Endodermal cell (in vitro differentiated cells): ENCODE measurements at regions not wholly inside any gene's neighbourhood (a gene's known extent, or its start where the extent isn't known, plus 50 kb on each side); places are given as distances from the start of the nearest gene placed in this dataset.

Experiments used
- DNase-seq: peaks from one replicate; pipeline ENCODE4 v3.0.0-alpha.2; 2017
- H3K27ac ChIP-seq: 2 replicates; pipeline ENCODE4 v1.5.1; 2013; ENCODE audit warnings: mild to moderate bottlenecking, low read depth, low read length, moderate library complexity
- H3K27me3 ChIP-seq: 2 replicates; pipeline ENCODE4 v1.6.1; 2013; ENCODE audit warnings: mild to moderate bottlenecking, low read length, moderate library complexity; ENCODE audit not compliant: insufficient read depth, control insufficient read depth, poor library complexity, severe bottlenecking
- H3K36me3 ChIP-seq: 2 replicates; pipeline ENCODE4 v1.7.0; 2013; ENCODE audit warnings: mild to moderate bottlenecking, low read length, moderate library complexity; ENCODE audit not compliant: control insufficient read depth, insufficient read depth
- H3K4me1 ChIP-seq: one replicate; pipeline ENCODE4 v1.7.0; 2013; ENCODE audit warnings: low read length; ENCODE audit not compliant: control insufficient read depth, insufficient read depth
- H3K4me3 ChIP-seq: 2 replicates; pipeline ENCODE4 v1.5.1; 2013; ENCODE audit warnings: mild to moderate bottlenecking, low read length, moderate library complexity
- H3K9ac ChIP-seq: 2 replicates; pipeline ENCODE4 v1.6.1; 2013; ENCODE audit warnings: mild to moderate bottlenecking, low read length, moderate library complexity; ENCODE audit not compliant: poor library complexity, severe bottlenecking; ENCODE audit errors: extremely low read depth
- H3K9me3 ChIP-seq: 2 replicates; pipeline ENCODE4 v1.6.1; 2013; ENCODE audit warnings: mild to moderate bottlenecking, low read length, moderate library complexity; ENCODE audit not compliant: control insufficient read depth
- H3K27ac Mint-ChIP-seq: 2 replicates; pipeline ENCODE4 v1.8.0; 2020; ENCODE audit warnings: mixed read lengths
- H3K27me3 Mint-ChIP-seq: 2 replicates; pipeline ENCODE4 v1.8.0; 2021; ENCODE audit warnings: mild to moderate bottlenecking, mixed read lengths; ENCODE audit not compliant: insufficient read depth
- H3K36me3 Mint-ChIP-seq: 2 replicates; pipeline ENCODE4 v1.8.0; 2020; ENCODE audit warnings: low read depth, mixed read lengths
- H3K4me1 Mint-ChIP-seq: 2 replicates; pipeline ENCODE4 v1.8.0; 2020; ENCODE audit warnings: mixed read lengths
- H3K4me3 Mint-ChIP-seq: 2 replicates; pipeline ENCODE4 v1.8.0; 2020; ENCODE audit warnings: mild to moderate bottlenecking, moderate library complexity, mixed read lengths
- H3K9me3 Mint-ChIP-seq: 2 replicates; pipeline ENCODE4 v1.8.0; 2020; ENCODE audit warnings: mild to moderate bottlenecking, mixed read lengths
- CTCF ChIP-seq: fragments of 200-600 bp; sonication (generic); conservative IDR thresholded peaks from 2 replicates; pipeline ENCODE4 v1.5.0; 2021; ENCODE audit warnings: antibody characterized with exemption, mild to moderate bottlenecking
- WGBS, 2 experiments: methylation state at CpG; one replicate each; pipeline versions ENCODE4 v1.1.5 to v1.1.7; 2013; ENCODE audit warnings: missing lambda C conversion rate in 2 of 2, mixed read lengths in 1 of 2; ENCODE audit not compliant: insufficient coverage in 1 of 2, insufficient read length in 1 of 2; 5-methylcytosine and 5-hydroxymethylcytosine counted together

GRCh38 chr9:86741311-86742208 lies 205.7 kb downstream of the GAS1 start:
- H3K27ac ChIP-seq, result no peak overlapping the region
- Mint-ChIP-seq H3K27me3 (peaks cover 4% of the 10 kb centered on the region), H3K4me1 (no peaks in the 10 kb centered on the region), H3K9me3 (no peaks in the 10 kb centered on the region), H3K27ac (no peak overlapping the region), H3K36me3 (no peaks in the 10 kb centered on the region), H3K4me3 (no peak overlapping the region)
- H3K9ac ChIP-seq, result no peak overlapping the region
- H3K9me3 ChIP-seq, result no peaks in the 10 kb centered on the region
- H3K4me3 ChIP-seq, result no peak overlapping the region
- no peaks in the 10 kb centered on the region for H3K27me3 ChIP-seq
- WGBS, 2 experiments, result 93 to 94% methylated on average over 4 to 8 of the region's 8 CpGs
- no peak for TF ChIP-seq CTCF
- peak; percentile 71 for DNase-seq
- H3K4me1 ChIP-seq, result peaks cover 8% of the 10 kb centered on the region
- H3K36me3 ChIP-seq, result no peaks in the 10 kb centered on the region

- no peak for TF ChIP-seq CTCF
- Mint-ChIP-seq H3K36me3 (no peaks in the 10 kb centered on the region), H3K27ac (no peak overlapping the region), H3K27me3 (peaks cover 2% of the 10 kb centered on the region), H3K9me3 (no peaks in the 10 kb centered on the region), H3K4me1 (peaks cover 5% of the 10 kb centered on the region), H3K4me3 (no peak overlapping the region)
- H3K4me3 ChIP-seq, result no peak overlapping the region
- H3K9me3 ChIP-seq, result no peaks in the 10 kb centered on the region
- no peak overlapping the region for H3K9ac ChIP-seq
- H3K27ac ChIP-seq, result no peak overlapping the region
- DNase-seq, result no peak
- WGBS, 2 experiments, result 71 to 86% methylated on average over 3 to 5 of the region's 6 CpGs
- no peaks in the 10 kb centered on the region for H3K36me3 ChIP-seq
- peaks cover 2% of the 10 kb centered on the region for H3K4me1 ChIP-seq
- no peaks in the 10 kb centered on the region for H3K27me3 ChIP-seq
These were observed 211.4 kb downstream of the GAS1 start for GRCh38 chr9:86735772-86736458.

DNA sequence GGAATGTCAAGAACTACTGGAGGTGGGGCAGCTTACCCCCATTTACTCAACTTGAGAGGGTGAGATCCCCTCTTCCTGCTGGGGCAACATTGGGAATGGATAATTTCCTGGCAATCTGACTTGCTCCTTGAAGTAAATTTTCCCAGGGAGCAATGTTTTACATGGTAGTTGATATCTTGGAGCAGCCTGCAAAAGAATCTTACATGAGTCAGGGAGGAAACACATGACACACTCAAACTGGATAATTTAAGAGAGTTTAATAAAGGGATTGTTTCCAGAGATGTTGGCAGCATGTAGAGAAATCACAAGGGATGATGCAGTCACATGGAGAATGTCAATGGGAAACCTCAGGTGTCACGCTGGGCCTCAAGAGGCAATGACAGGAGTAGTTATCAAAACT lies 212.5 kb downstream of the GAS1 start:
- Histone ChIP-seq H3K27ac (no peak overlapping the region), H3K36me3 (no peaks in the 10 kb centered on the region), H3K27me3 (no peaks in the 10 kb centered on the region), H3K4me1 (peaks cover 2% of the 10 kb centered on the region), H3K9ac (no peak overlapping the region), H3K4me3 (no peak overlapping the region), H3K9me3 (no peaks in the 10 kb centered on the region)
- Mint-ChIP-seq H3K9me3 (no peaks in the 10 kb centered on the region), H3K27ac (no peak overlapping the region), H3K27me3 (peaks cover 2% of the 10 kb centered on the region), H3K4me1 (peaks cover 5% of the 10 kb centered on the region), H3K36me3 (no peaks in the 10 kb centered on the region), H3K4me3 (no peak overlapping the region)
- WGBS, 2 experiments, result 92% methylated on average over 1 of the region's 1 CpG; no CpG with 5 or more reads in 1 of the 2 experiments
- no peak for DNase-seq
- TF ChIP-seq CTCF, result no peak
